K562 (cell line): ENCODE measurements at regions not wholly inside any gene's neighbourhood (a gene's known extent, or its start where the extent isn't known, plus 50 kb on each side); places are given as distances from the start of the nearest gene placed in this dataset.

Experiments used
- ATAC-seq: fragments of 200-7000 bp; cut with Tn5 transposase; 3 replicates; pipeline ENCODE4 v1.9.1; 2020; ENCODE audit warnings: moderate library complexity
- BruUV-seq: library from RNA; stranded (reverse); fragments of 400-500 nt; replicated peaks from 2 replicates; lab custom pipeline; 2021; lab: Mats Ljungman, UMichigan
- CTCF ChIA-PET: fragments of 300-600 bp; formaldehyde crosslinking; extraction: SDS; loops from one replicate; lab custom pipeline; 2021; ENCODE audit warnings: low intra/inter-chr PET ratio; lab: Yijun Ruan, JAX
- POLR2A ChIA-PET: fragments of 300-600, 350-650 bp; sonication (Branson Sonifier 250); formaldehyde crosslinking; extraction: SDS; loops from one replicate; lab custom pipeline; 2021; ENCODE audit warnings: antibody characterized with exemption, inconsistent platforms; lab: Yijun Ruan, JAX
- DNase-seq, 4 experiments: peaks; one replicate each; pipeline versions ENCODE4 v3.0.0 to v3.0.0-alpha.2; 2011 to 2018; ENCODE audit warnings: low spot score in 3 of 4, mixed read lengths in 3 of 4; ENCODE audit errors: extremely low read depth in 1 of 4
- FAIRE-seq: peaks from 2 replicates; lab custom pipeline; 2011; peaks lifted over from hg19 to GRCh38; lab: Jason Lieb, UNC
- H2AFZ ChIP-seq: 2 replicates; pipeline ENCODE4 v1.6.0; 2011; ENCODE audit warnings: low read depth, low read length, control low read depth, inconsistent platforms
- H3K27ac ChIP-seq: fragments of 200-600 bp; 3 replicates; pipeline ENCODE4 v1.8.0; 2011; ENCODE audit warnings: low read depth, mild to moderate bottlenecking, control low read depth, inconsistent platforms, low read length, moderate library complexity, mixed read lengths; ENCODE audit errors: extremely low read depth
- H3K27me3 ChIP-seq, 2 experiments: fragments of 300-600 bp in 1 of 2; 2 replicates in 1 of 2; 3 replicates in 1 of 2; pipeline versions ENCODE4 v1.6.0 to v1.8.0; 2011; ENCODE audit warnings: inconsistent platforms in 2 of 2, low read length in 2 of 2, mild to moderate bottlenecking in 1 of 2, mixed read lengths in 1 of 2, moderate library complexity in 1 of 2; ENCODE audit not compliant: control insufficient read depth in 2 of 2, insufficient read depth in 2 of 2
- H3K36me3 ChIP-seq: fragments of 300-600 bp; 3 replicates; pipeline ENCODE4 v1.8.0; 2011; ENCODE audit warnings: mild to moderate bottlenecking, low read length, inconsistent platforms; ENCODE audit not compliant: control insufficient read depth, insufficient read depth
- H3K4me1 ChIP-seq, 2 experiments: fragments of 200-600 bp in 1 of 2; replicated peaks in 1 of 2; 2 replicates in 1 of 2; 3 replicates in 1 of 2; pipeline versions ENCODE4 v1.5.1 to v1.8.0; 2011; ENCODE audit warnings: inconsistent platforms in 2 of 2, low read length in 2 of 2, mild to moderate bottlenecking in 1 of 2, mixed read lengths in 1 of 2, moderate library complexity in 1 of 2; ENCODE audit not compliant: control insufficient read depth in 2 of 2, insufficient read depth in 2 of 2
- H3K4me2 ChIP-seq: 2 replicates; pipeline ENCODE4 v1.6.1; 2011; ENCODE audit warnings: low read length, control low read depth, inconsistent platforms, mixed read lengths; ENCODE audit not compliant: insufficient read depth
- H3K4me3 ChIP-seq: fragments of 200-600 bp; sonication (generic), shearing (Covaris generic); 2 replicates; pipeline ENCODE4 v1.5.1; 2016; ENCODE audit warnings: control low read depth, inconsistent platforms
- H3K79me2 ChIP-seq: fragments of 200-600 bp; 3 replicates; pipeline ENCODE4 v1.8.0; 2011; ENCODE audit warnings: low read length, inconsistent platforms; ENCODE audit not compliant: control insufficient read depth, insufficient read depth
- H3K9ac ChIP-seq, 2 experiments: 2 replicates each; pipeline versions ENCODE4 v1.6.0 to v1.6.1; 2011; ENCODE audit warnings: low read depth in 2 of 2, low read length in 2 of 2, control low read depth in 1 of 2, inconsistent platforms in 1 of 2, mild to moderate bottlenecking in 1 of 2, mixed read lengths in 1 of 2; ENCODE audit not compliant: insufficient read depth in 1 of 2
- H3K9me1 ChIP-seq: one replicate; pipeline ENCODE4 v1.6.0; 2011; ENCODE audit warnings: inconsistent platforms, mild to moderate bottlenecking, low read length, moderate library complexity; ENCODE audit not compliant: control insufficient read depth, insufficient read depth
- H3K9me3 ChIP-seq: replicated peaks from 2 replicates; pipeline ENCODE4 v1.5.1; 2011; ENCODE audit warnings: low read depth, low read length, inconsistent platforms; ENCODE audit not compliant: control insufficient read depth, insufficient read depth
- H4K20me1 ChIP-seq: replicated peaks from 2 replicates; pipeline ENCODE4 v1.6.1; 2011; ENCODE audit warnings: low read length, inconsistent platforms, mixed read lengths; ENCODE audit not compliant: control insufficient read depth, insufficient read depth
- BCL6 ChIP-seq: fragments of 250-450 bp; sonication (Bioruptor Pico); IDR thresholded peaks from 2 replicates; pipeline ENCODE4 v1.4.0; 2020
- ESRRA ChIP-seq: fragments of 450-650 bp; IDR thresholded peaks from 2 replicates; pipeline ENCODE4 v1.6.1; 2014; ENCODE audit warnings: low read depth, mild to moderate bottlenecking, moderate library complexity, borderline replicate concordance
- PHF8 ChIP-seq: fragments of 200-600 bp; sonication (generic); IDR thresholded peaks from 2 replicates; pipeline ENCODE4 v1.6.1; 2012; ENCODE audit warnings: mixed run types, mild to moderate bottlenecking, inconsistent platforms, low read length, moderate library complexity, borderline replicate concordance
- TSHZ1 ChIP-seq: fragments of 250-450 bp; sonication (Bioruptor Pico); IDR thresholded peaks from 2 replicates; pipeline ENCODE4 v1.4.0; 2020; ENCODE audit warnings: mild to moderate bottlenecking, moderate library complexity
- ZNF263 ChIP-seq: sonication (generic); formaldehyde crosslinking; IDR thresholded peaks from 2 replicates; pipeline ENCODE4 v1.8.0; 2022; ENCODE audit warnings: mild to moderate bottlenecking, missing genetic modification reagents, borderline replicate concordance
- ZNF384 ChIP-seq: IDR thresholded peaks from 2 replicates; pipeline ENCODE4 v1.6.1; 2012; ENCODE audit warnings: low read depth, low read length, improper control_type of control experiment
- WGBS: fragments of 100-300 bp; shearing (Covaris generic); methylation state at CpG from one replicate; pipeline ENCODE4 v1.1.6; 2016; ENCODE audit warnings: low coverage, mixed read lengths; ENCODE audit not compliant: insufficient coverage; ENCODE audit errors: missing lambda C conversion rate; 5-methylcytosine and 5-hydroxymethylcytosine counted together
- in situ Hi-C: fragments of 300-500 bp; cut with MboI; formaldehyde crosslinking; loops from 4 replicates; pipeline ENCODE4 v1.15.0; 2018; ENCODE audit warnings: inconsistent platforms, mixed read lengths
- intact Hi-C: fragments of 100-400 bp; cut with micrococcal nuclease; formaldehyde crosslinking; loops from 2 replicates; pipeline ENCODE4 v1.14.2; 2022

- H4K20me1 ChIP-seq = no peaks in the 10 kb centered on the region
- no peaks in the 10 kb centered on the region for H3K27me3 ChIP-seq
- no peak for TF ChIP-seq BCL6 (CRISPR knock-in tag)
- no peak for TF ChIP-seq ZNF384
- TF ChIP-seq ZNF263 (CRISPR knock-in tag) = no peak
- no peak for TF ChIP-seq ESRRA
- TF ChIP-seq PHF8 = no peak
- TF ChIP-seq TSHZ1 (CRISPR knock-in tag) = no peak
- TF ChIP-seq, all 486 proteins: peak for 0
- H3K4me1 ChIP-seq = no peaks in the 10 kb centered on the region
- ATAC-seq = no peak
- H3K4me2 ChIP-seq = no peak overlapping the region
- H2AFZ ChIP-seq = no peak overlapping the region
- H3K36me3 ChIP-seq = no peaks in the 10 kb centered on the region
- intact Hi-C loops (no loop called here), in situ Hi-C loops (no loop called here)
- no peaks in the 10 kb centered on the region for H3K9me1 ChIP-seq
- no TSS peak for BruUV-seq
- H3K9me3 ChIP-seq = no peaks in the 10 kb centered on the region
- WGBS = 0% methylated on average over 2 of the region's 2 CpGs
- no peak for DNase-seq
- FAIRE-seq = no peak
- no peaks in the 10 kb centered on the region for H3K79me2 ChIP-seq
- no peak overlapping the region for H3K9ac ChIP-seq
- POLR2A ChIA-PET = interaction anchor here (0.6 to 1.2 kb wide), 2 partner anchors 10 to 221 kb away, joined by 4 read pairs; no protein-coding TSS in a partner anchor
- H3K27ac ChIP-seq = no peak overlapping the region
- CTCF ChIA-PET = no interaction called here
- no peak overlapping the region for H3K4me3 ChIP-seq
These were observed 197.4 kb upstream of the CAMK1G start for GRCh38 chr1:209386156-209386555.
